Activated CD8-positive, alpha-beta memory T cell treated with anti-CD3 and anti-CD28 coated beads, Interleukin-2, amount 10 ng/mL, durations not matched to agents 7 days and 5 days (primary cell): ENCODE measurements at regions not wholly inside any gene's neighbourhood (a gene's known extent, or its start where the extent isn't known, plus 50 kb on each side); places are given as distances from the start of the nearest gene placed in this dataset.

Source experiments
- ATAC-seq: fragments of 150-1000 bp; cut with Tn5 transposase; one replicate; pipeline ENCODE4 v1.10.0; 2021; ENCODE audit warnings: moderate library complexity
- CTCF ChIA-PET: fragments of 350-600 bp; sonication (Branson Sonifier 250); formaldehyde crosslinking; loops from one replicate; lab custom pipeline; 2021; ENCODE audit warnings: antibody characterized with exemption; lab: Charles Lee
- DNase-seq: peaks from one replicate; pipeline ENCODE4 v3.0.0-alpha.2; 2020
- H3K27ac Mint-ChIP-seq: one replicate; pipeline ENCODE4 v1.8.0; 2021; ENCODE audit warnings: mild to moderate bottlenecking, mixed read lengths
- H3K27me3 Mint-ChIP-seq: one replicate; pipeline ENCODE4 v1.8.0; 2021; ENCODE audit warnings: mixed read lengths
- H3K36me3 Mint-ChIP-seq: one replicate; pipeline ENCODE4 v1.8.0; 2021; ENCODE audit warnings: mild to moderate bottlenecking, mixed read lengths
- H3K4me1 Mint-ChIP-seq: one replicate; pipeline ENCODE4 v1.8.0; 2021; ENCODE audit warnings: mixed read lengths
- H3K4me3 Mint-ChIP-seq: one replicate; pipeline ENCODE4 v1.8.0; 2021; ENCODE audit warnings: mild to moderate bottlenecking, moderate library complexity, mixed read lengths
- H3K9me3 Mint-ChIP-seq: one replicate; pipeline ENCODE4 v1.8.0; 2022; ENCODE audit warnings: low read depth, mixed read lengths

DNA sequence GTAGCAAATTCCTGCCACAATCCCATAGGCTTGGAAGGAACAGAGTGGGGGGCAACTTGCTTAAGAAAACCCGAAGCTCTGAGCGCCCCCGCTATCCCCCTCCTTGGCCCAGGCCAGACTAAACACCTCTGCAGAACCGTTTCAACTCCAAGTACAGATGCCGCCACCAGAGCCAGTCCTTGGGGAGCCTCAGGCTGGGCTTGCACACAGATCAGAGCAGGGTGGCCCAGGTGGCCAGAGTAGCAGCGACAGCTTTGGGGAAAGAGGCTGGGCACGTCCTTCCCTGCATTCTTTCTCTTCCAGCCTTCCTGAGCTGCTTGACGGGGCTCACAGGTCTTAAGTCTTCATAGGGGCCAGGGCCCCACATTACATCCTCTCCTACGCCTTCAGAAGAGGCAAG is 181.6 kb upstream of the ZC3H12A start:
- CTCF ChIA-PET, result no interaction called here
- no peak for DNase-seq

DNA sequence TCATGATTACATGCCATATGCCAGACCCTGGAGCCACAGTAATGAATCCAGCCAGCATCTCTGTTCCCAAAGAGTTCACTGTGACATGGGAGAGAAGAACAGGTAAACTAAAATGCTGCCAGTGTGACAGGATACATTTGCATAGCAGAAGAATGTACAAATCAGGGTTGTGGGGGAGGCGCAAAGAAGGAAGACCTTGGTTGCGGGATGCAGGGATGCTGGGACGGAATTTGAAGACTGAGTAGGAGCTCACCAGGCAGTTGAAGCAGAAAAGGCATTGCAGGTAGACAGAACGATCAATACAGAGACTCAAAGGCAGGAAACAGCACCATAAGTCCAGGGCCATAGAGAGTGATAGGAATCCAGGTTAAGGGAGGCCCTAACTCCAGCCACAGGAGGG is 180.3 kb upstream of the ZC3H12A start:
- no peak overlapping the region for H3K27ac Mint-ChIP-seq
- CTCF ChIA-PET, result no interaction called here
- H3K27me3 Mint-ChIP-seq, result peaks cover 9% of the 10 kb centered on the region
- H3K9me3 Mint-ChIP-seq, result no peaks in the 10 kb centered on the region
- H3K4me3 Mint-ChIP-seq, result no peak overlapping the region
- no peaks in the 10 kb centered on the region for H3K4me1 Mint-ChIP-seq
- no peak for ATAC-seq
- H3K36me3 Mint-ChIP-seq, result no peaks in the 10 kb centered on the region
- DNase-seq, result no peak

More for the DNA sequence above, 181.6 kb upstream of the ZC3H12A start:
- no peaks in the 10 kb centered on the region for H3K9me3 Mint-ChIP-seq
- peaks cover 9% of the 10 kb centered on the region for H3K27me3 Mint-ChIP-seq
- no peak for ATAC-seq
- no peaks in the 10 kb centered on the region for H3K36me3 Mint-ChIP-seq
- H3K4me1 Mint-ChIP-seq, result no peaks in the 10 kb centered on the region
- no peak overlapping the region for H3K4me3 Mint-ChIP-seq
- no peak overlapping the region for H3K27ac Mint-ChIP-seq

DNA sequence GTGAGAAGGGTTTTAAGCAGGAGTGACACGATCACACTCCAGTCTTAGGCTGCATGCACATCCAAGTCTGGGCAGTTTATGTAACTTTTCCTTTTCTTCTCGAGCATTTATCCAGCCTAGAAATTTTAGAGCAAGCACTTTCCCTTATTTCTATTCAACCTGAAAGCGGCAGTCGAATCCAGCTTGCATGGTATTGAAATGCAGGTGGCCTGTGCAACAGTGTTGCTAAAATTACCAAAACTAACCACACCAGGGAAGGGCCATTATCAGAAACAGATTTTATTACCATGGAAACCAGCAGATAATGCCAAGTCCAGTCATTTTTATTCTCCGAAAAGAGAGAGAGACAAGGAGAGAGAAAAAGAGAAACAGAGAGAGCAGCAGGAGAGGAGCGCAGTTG is 179.9 kb upstream of the ZC3H12A start:
- no peak overlapping the region for H3K27ac Mint-ChIP-seq
- no peak overlapping the region for H3K4me3 Mint-ChIP-seq
- H3K4me1 Mint-ChIP-seq, result no peaks in the 10 kb centered on the region
- CTCF ChIA-PET, result no interaction called here
- ATAC-seq, result no peak
- DNase-seq, result no peak
- peaks cover 9% of the 10 kb centered on the region for H3K27me3 Mint-ChIP-seq
- no peaks in the 10 kb centered on the region for H3K36me3 Mint-ChIP-seq
- H3K9me3 Mint-ChIP-seq, result no peaks in the 10 kb centered on the region

DNA sequence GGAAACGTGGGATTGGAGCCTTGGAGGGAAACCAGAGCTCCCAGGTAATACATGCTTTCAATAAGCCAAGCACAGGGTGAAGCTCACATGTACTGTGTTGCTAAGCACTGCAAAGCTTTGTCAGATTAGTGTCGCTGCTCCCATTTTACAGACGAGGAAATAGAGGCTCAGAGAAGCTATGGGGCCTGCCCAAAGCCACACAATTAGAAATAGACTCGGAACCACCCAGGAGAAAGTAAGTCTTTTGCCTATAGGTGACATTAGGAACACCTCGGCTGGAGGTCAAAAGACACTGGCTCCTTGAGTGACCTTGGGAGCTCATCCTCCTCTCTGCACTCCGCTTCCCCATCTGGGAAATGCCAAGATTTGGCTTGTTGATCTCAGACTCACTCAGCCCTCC is 175.6 kb upstream of the ZC3H12A start:
- Mint-ChIP-seq H3K27me3 (peaks cover 9% of the 10 kb centered on the region), H3K9me3 (no peaks in the 10 kb centered on the region), H3K4me1 (no peaks in the 10 kb centered on the region), H3K27ac (no peak overlapping the region), H3K36me3 (no peaks in the 10 kb centered on the region), H3K4me3 (no peak overlapping the region)
- CTCF ChIA-PET, result no interaction called here
- DNase-seq (no peak), ATAC-seq (no peak)

GRCh38 chr1:37299216-37299615 is 175.2 kb upstream of the ZC3H12A start:
- Mint-ChIP-seq H3K4me3 (no peak overlapping the region), H3K9me3 (no peaks in the 10 kb centered on the region), H3K27ac (no peak overlapping the region), H3K4me1 (peaks cover 1% of the 10 kb centered on the region), H3K27me3 (peaks cover 9% of the 10 kb centered on the region), H3K36me3 (no peaks in the 10 kb centered on the region)
- CTCF ChIA-PET, result no interaction called here
- ATAC-seq (no peak), DNase-seq (no peak)

DNA sequence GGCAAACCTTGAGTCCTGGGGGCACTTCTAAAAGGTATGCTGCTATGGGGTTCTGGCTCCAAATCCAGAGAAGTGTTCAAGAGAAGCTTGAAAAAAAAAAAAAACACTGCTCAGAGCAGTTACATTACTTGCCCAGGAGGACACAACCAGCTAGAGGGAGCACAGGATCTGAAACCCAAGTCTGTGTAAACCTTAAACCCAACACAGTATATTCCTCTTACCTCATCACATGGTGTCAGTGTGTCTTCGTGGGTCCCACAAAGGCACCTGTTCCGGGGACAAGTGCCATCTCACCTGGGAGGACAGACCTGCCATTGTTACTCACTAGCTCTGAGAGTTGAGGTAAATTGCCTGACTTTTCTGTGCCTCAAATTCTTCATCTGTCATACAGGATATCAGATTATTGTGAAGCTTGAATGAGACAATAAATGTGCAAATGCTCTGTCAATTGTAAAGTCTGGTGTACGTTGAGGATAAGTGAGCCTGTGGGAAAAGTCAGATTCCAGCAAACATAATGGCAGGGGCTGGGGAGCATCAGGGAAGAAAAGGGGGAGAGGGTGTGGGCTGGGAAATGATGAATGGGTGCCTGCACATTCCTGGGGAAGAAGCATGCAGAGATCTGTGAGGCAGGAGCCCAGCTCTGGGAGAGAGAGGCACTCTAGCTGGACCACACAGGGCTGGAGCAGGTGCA is 170.4 kb upstream of the ZC3H12A start:
- Mint-ChIP-seq H3K27me3 (peaks cover 4% of the 10 kb centered on the region), H3K27ac (no peak overlapping the region), H3K4me1 (peaks cover 1% of the 10 kb centered on the region), H3K4me3 (no peak overlapping the region), H3K36me3 (no peaks in the 10 kb centered on the region), H3K9me3 (no peaks in the 10 kb centered on the region)
- ATAC-seq (no peak), DNase-seq (no peak)
- CTCF ChIA-PET, result no interaction called here

- H3K9me3 Mint-ChIP-seq, result no peaks in the 10 kb centered on the region
- ATAC-seq (no peak), DNase-seq (no peak)
- CTCF ChIA-PET, result no interaction called here
- no peak overlapping the region for H3K27ac Mint-ChIP-seq
- H3K36me3 Mint-ChIP-seq, result no peaks in the 10 kb centered on the region
- peaks cover 4% of the 10 kb centered on the region for H3K27me3 Mint-ChIP-seq
- no peak overlapping the region for H3K4me3 Mint-ChIP-seq
- peaks cover 1% of the 10 kb centered on the region for H3K4me1 Mint-ChIP-seq
These were observed 169.3 kb upstream of the ZC3H12A start for GRCh38 chr1:37305108-37305507.

- H3K27me3 Mint-ChIP-seq, result peaks cover 4% of the 10 kb centered on the region
These were observed 168.5 kb upstream of the ZC3H12A start for GRCh38 chr1:37305841-37306240.

GRCh38 chr1:37306461-37306860 is 167.9 kb upstream of the ZC3H12A start:
- ATAC-seq (no peak), DNase-seq (no peak)
- Mint-ChIP-seq H3K36me3 (no peaks in the 10 kb centered on the region), H3K4me3 (no peak overlapping the region), H3K9me3 (no peaks in the 10 kb centered on the region), H3K27ac (no peak overlapping the region), H3K4me1 (peaks cover 1% of the 10 kb centered on the region), H3K27me3 (peaks cover 4% of the 10 kb centered on the region)
- CTCF ChIA-PET, result no interaction called here

More at GRCh38 chr1:37305841-37306240, 168.5 kb upstream of the ZC3H12A start:
- no peaks in the 10 kb centered on the region for H3K36me3 Mint-ChIP-seq
- H3K27ac Mint-ChIP-seq, result no peak overlapping the region
- CTCF ChIA-PET, result no interaction called here
- H3K4me3 Mint-ChIP-seq, result no peak overlapping the region
- ATAC-seq (no peak), DNase-seq (no peak)
- no peaks in the 10 kb centered on the region for H3K9me3 Mint-ChIP-seq
- peaks cover 1% of the 10 kb centered on the region for H3K4me1 Mint-ChIP-seq

GRCh38 chr1:37306871-37307270 is 167.5 kb upstream of the ZC3H12A start:
- H3K27ac Mint-ChIP-seq, result no peak overlapping the region
- peaks cover 4% of the 10 kb centered on the region for H3K27me3 Mint-ChIP-seq
- ATAC-seq, result no peak
- CTCF ChIA-PET, result no interaction called here
- H3K4me3 Mint-ChIP-seq, result no peak overlapping the region
- DNase-seq, result no peak
- peaks cover 1% of the 10 kb centered on the region for H3K4me1 Mint-ChIP-seq
- H3K36me3 Mint-ChIP-seq, result no peaks in the 10 kb centered on the region
- no peaks in the 10 kb centered on the region for H3K9me3 Mint-ChIP-seq

GRCh38 chr1:37308031-37308960 is 166.1 kb upstream of the ZC3H12A start:
- H3K36me3 Mint-ChIP-seq, result no peaks in the 10 kb centered on the region
- DNase-seq (no peak), ATAC-seq (no peak)
- no peak overlapping the region for H3K27ac Mint-ChIP-seq
- H3K27me3 Mint-ChIP-seq, result peaks cover 7% of the 10 kb centered on the region
- no peaks in the 10 kb centered on the region for H3K9me3 Mint-ChIP-seq
- CTCF ChIA-PET, result no interaction called here
- H3K4me1 Mint-ChIP-seq, result peaks cover 1% of the 10 kb centered on the region
- H3K4me3 Mint-ChIP-seq, result no peak overlapping the region

DNA sequence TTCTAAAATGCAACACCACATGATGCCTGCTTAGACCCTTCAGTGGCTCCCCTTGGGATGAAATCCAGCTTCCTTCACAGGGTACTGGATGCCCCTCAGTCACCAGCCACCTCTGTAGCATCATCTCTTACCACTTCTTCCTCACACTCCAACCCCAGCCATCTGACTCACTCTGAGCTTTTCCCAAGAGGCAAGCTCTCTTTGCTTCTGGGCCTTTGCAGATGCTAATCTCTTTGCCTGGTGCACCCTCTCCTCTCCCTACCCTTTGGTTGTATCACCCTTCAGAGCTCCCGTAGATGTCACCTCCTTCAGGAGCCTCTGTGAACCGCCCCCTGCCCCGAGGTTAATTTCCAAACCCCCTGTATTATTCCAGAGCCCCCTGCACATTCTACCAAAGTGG is 164.8 kb upstream of the ZC3H12A start:
- no peaks in the 10 kb centered on the region for H3K9me3 Mint-ChIP-seq
- no peak for ATAC-seq
- DNase-seq, result no peak
- CTCF ChIA-PET, result no interaction called here
- H3K36me3 Mint-ChIP-seq, result no peaks in the 10 kb centered on the region
- no peak overlapping the region for H3K4me3 Mint-ChIP-seq
- H3K27ac Mint-ChIP-seq, result no peak overlapping the region
- peaks cover 18% of the 10 kb centered on the region for H3K27me3 Mint-ChIP-seq
- no peaks in the 10 kb centered on the region for H3K4me1 Mint-ChIP-seq

- H3K4me3 Mint-ChIP-seq, result no peak overlapping the region
- peaks cover 21% of the 10 kb centered on the region for H3K27me3 Mint-ChIP-seq
- no peak overlapping the region for H3K27ac Mint-ChIP-seq
- DNase-seq (no peak), ATAC-seq (no peak)
- no peaks in the 10 kb centered on the region for H3K36me3 Mint-ChIP-seq
- CTCF ChIA-PET, result no interaction called here
- no peaks in the 10 kb centered on the region for H3K9me3 Mint-ChIP-seq
- H3K4me1 Mint-ChIP-seq, result no peaks in the 10 kb centered on the region
These were observed 164.3 kb upstream of the ZC3H12A start for GRCh38 chr1:37310064-37310463.

DNA sequence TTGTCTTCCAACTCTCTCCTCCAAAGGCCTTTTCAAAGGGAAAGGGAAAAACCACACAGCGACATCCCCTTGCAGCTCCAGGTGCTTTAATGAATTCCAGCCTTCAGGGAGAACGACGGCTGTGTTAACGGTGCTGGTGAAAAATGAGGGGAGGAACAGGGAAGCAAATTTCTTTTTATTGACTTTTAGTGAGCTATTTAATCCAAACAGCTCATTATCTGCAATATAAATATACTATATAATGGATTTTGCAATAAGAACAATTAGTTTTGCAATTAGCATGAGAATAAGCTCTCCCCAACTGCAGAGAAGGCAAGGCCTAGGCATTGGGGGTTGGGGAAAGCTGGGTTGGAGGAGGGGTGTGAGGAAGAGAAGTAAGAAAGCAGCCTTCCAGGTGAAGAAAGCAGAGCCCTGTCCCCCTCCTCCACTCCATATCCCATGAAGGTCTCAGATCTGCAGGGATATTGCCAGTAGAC is 159.0 kb upstream of the ZC3H12A start:
- ATAC-seq (no peak), DNase-seq (no peak)
- Mint-ChIP-seq H3K9me3 (no peaks in the 10 kb centered on the region), H3K4me1 (no peaks in the 10 kb centered on the region), H3K27me3 (peaks cover 57% of the 10 kb centered on the region), H3K27ac (no peak overlapping the region), H3K4me3 (no peak overlapping the region), H3K36me3 (no peaks in the 10 kb centered on the region)
- CTCF ChIA-PET, result interaction anchor here (1.4 kb wide), 1 partner anchor 9 kb away, joined by 5 read pairs; no protein-coding TSS in a partner anchor
